OCI-LY7 (cell line): ENCODE measurements at regions not wholly inside any gene's neighbourhood (a gene's known extent, or its start where the extent isn't known, plus 50 kb on each side); places are given as distances from the start of the nearest gene placed in this dataset.

Experiments
- BruUV-seq: library from RNA; stranded (reverse); fragments of 400-500 nt; replicated peaks from 2 replicates; lab custom pipeline; 2021; lab: Mats Ljungman, UMichigan
- CTCF ChIA-PET: fragments of 300-600 bp; sonication (Branson Sonifier 250); formaldehyde crosslinking; loops from one replicate; lab custom pipeline; 2022; ENCODE audit warnings: antibody characterized with exemption; ENCODE audit not compliant: unreplicated experiment; lab: Charles Lee
- POLR2A ChIA-PET: fragments of 300-600 bp; sonication (Branson Sonifier 250); formaldehyde crosslinking; loops from one replicate; lab custom pipeline; 2022; ENCODE audit warnings: antibody characterized with exemption; lab: Charles Lee
- DNase-seq: peaks from one replicate; pipeline ENCODE4 v3.0.0-alpha.2; 2015; ENCODE audit warnings: low spot score
- H2AFZ ChIP-seq: fragments of 200-600 bp; sonication (generic), shearing (Covaris generic); 2 replicates; pipeline ENCODE4 v1.6.1; 2014; ENCODE audit warnings: mild to moderate bottlenecking, antibody characterized with exemption, low read length, moderate library complexity
- H3K27ac ChIP-seq: fragments of 200-600 bp; sonication (generic); 2 replicates; pipeline ENCODE4 v1.5.1; 2014; ENCODE audit warnings: mixed run types, low read depth, mild to moderate bottlenecking, moderate library complexity, low read length, inconsistent platforms; ENCODE audit not compliant: poor library complexity, severe bottlenecking
- H3K36me3 ChIP-seq: fragments of 200-600 bp; sonication (generic); 2 replicates; pipeline ENCODE4 v1.6.1; 2014; ENCODE audit warnings: mild to moderate bottlenecking, antibody characterized with exemption, low read length, moderate library complexity, mixed read lengths; ENCODE audit not compliant: insufficient read depth
- H3K4me1 ChIP-seq: fragments of 200-600 bp; sonication (generic); 2 replicates; pipeline ENCODE4 v1.5.1; 2014; ENCODE audit warnings: mild to moderate bottlenecking, low read length; ENCODE audit not compliant: insufficient read depth, poor library complexity, severe bottlenecking
- H3K4me2 ChIP-seq: fragments of 200-600 bp; sonication (generic); 2 replicates; pipeline ENCODE4 v1.6.1; 2014; ENCODE audit warnings: mild to moderate bottlenecking, low read length
- H3K4me3 ChIP-seq: fragments of 200-600 bp; sonication (generic); 2 replicates; pipeline ENCODE4 v1.5.1; 2014; ENCODE audit warnings: mild to moderate bottlenecking, low read depth, low read length; ENCODE audit not compliant: poor library complexity, severe bottlenecking
- H3K79me2 ChIP-seq: fragments of 200-600 bp; sonication (generic); 2 replicates; pipeline ENCODE4 v1.6.1; 2016; ENCODE audit warnings: low read depth, mild to moderate bottlenecking, low read length, moderate library complexity, mixed read lengths; ENCODE audit not compliant: insufficient read depth
- H3K9me2 ChIP-seq: fragments of 200-600 bp; sonication (generic); 2 replicates; pipeline ENCODE4 v1.6.1; 2016; ENCODE audit warnings: mild to moderate bottlenecking, low read length, mixed read lengths; ENCODE audit not compliant: insufficient read depth
- H3K9me3 ChIP-seq: fragments of 200-600 bp; sonication (generic); 2 replicates; pipeline ENCODE4 v1.6.1; 2014; ENCODE audit warnings: mild to moderate bottlenecking, mixed run types, low read length, mixed read lengths
- H4K20me1 ChIP-seq: fragments of 200-600 bp; sonication (generic); 2 replicates; pipeline ENCODE4 v1.6.1; 2014; ENCODE audit warnings: mild to moderate bottlenecking, antibody characterized with exemption, low read length, moderate library complexity, mixed read lengths; ENCODE audit not compliant: insufficient read depth
- EZH2phosphoT487 ChIP-seq: fragments of 200-600 bp; sonication (generic); IDR thresholded peaks from 2 replicates; pipeline ENCODE4 v1.6.1; 2018; ENCODE audit warnings: low read depth, borderline replicate concordance, mild to moderate bottlenecking, mixed run types, antibody characterized with exemption, low read length, moderate library complexity, mixed read lengths
- intact Hi-C: fragments of 100-400 bp; cut with micrococcal nuclease; formaldehyde crosslinking; loops from one replicate; pipeline ENCODE4 v1.10.0; 2022; ENCODE audit not compliant: unreplicated experiment
- TF ChIP-seq, protein P1 (sequence below): fragments of 200-600 bp; sonication (generic); conservative IDR thresholded peaks from 2 replicates; pipeline ENCODE4 v1.5.1; 2014; ENCODE audit warnings: mild to moderate bottlenecking, antibody characterized with exemption, low read length, moderate library complexity, mixed read lengths

DNA sequence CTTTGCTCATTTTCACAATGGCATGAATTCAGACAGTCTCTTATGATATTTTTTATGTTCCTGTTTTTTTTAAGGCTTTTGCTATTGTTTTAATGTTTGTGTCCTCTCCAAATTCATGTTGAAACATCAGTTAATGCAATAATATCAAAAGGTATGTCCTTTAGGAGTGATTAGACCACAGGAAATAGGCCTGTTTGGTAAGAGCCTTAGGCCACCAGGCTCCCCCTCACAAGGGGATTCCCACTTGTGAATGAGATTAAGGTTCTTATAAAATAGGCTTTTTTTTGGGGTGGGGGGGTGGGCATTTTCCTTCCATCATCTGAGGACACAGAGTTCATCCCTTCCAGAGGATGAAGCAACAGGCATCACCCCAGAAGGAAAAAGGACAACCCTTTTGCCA, 2074.2 kb upstream of the C9orf72 start:
- intact Hi-C loops, result no loop called here

DNA sequence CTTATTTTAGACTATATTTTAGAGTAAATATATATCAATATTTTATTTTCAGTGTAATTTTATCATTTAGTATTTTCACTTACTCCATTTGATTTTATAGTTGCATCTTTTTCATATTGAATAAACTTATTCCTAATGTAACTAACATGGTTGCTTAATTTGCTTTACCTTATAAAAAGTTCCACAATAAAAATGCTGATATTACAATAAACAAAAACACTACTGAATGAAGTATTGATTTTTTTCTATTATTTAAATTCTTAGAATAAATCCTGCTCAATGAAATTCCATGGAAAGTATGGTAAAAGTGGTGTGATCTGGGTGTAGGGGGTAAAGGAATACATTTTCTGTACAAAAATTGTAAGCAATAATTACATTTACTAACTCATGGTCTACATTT, 2074.9 kb upstream of the C9orf72 start:
- ChIA-PET CTCF (no interaction called here), POLR2A (no interaction called here)
- intact Hi-C loops, result no loop called here
- H3K79me2 ChIP-seq, result no peaks in the 10 kb centered on the region
- TF ChIP-seq, protein P1, sequence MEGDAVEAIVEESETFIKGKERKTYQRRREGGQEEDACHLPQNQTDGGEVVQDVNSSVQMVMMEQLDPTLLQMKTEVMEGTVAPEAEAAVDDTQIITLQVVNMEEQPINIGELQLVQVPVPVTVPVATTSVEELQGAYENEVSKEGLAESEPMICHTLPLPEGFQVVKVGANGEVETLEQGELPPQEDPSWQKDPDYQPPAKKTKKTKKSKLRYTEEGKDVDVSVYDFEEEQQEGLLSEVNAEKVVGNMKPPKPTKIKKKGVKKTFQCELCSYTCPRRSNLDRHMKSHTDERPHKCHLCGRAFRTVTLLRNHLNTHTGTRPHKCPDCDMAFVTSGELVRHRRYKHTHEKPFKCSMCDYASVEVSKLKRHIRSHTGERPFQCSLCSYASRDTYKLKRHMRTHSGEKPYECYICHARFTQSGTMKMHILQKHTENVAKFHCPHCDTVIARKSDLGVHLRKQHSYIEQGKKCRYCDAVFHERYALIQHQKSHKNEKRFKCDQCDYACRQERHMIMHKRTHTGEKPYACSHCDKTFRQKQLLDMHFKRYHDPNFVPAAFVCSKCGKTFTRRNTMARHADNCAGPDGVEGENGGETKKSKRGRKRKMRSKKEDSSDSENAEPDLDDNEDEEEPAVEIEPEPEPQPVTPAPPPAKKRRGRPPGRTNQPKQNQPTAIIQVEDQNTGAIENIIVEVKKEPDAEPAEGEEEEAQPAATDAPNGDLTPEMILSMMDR, result no peak
- TF ChIP-seq EZH2phosphoT487, result no peak
- H3K4me2 ChIP-seq, result no peak overlapping the region
- no peaks in the 10 kb centered on the region for H3K4me1 ChIP-seq
- no peak for DNase-seq
- no peak overlapping the region for H3K4me3 ChIP-seq
- H3K9me3 ChIP-seq, result no peaks in the 10 kb centered on the region
- H4K20me1 ChIP-seq, result no peaks in the 10 kb centered on the region
- H3K27ac ChIP-seq, result no peak overlapping the region
- H2AFZ ChIP-seq, result no peak overlapping the region
- H3K36me3 ChIP-seq, result no peaks in the 10 kb centered on the region
- no TSS peak for BruUV-seq
- no peaks in the 10 kb centered on the region for H3K9me2 ChIP-seq

More for the DNA sequence above, 2074.2 kb upstream of the C9orf72 start:
- CTCF ChIA-PET, result no interaction called here
- H3K36me3 ChIP-seq, result no peaks in the 10 kb centered on the region
- no peak overlapping the region for H3K27ac ChIP-seq
- no peak for DNase-seq
- no peaks in the 10 kb centered on the region for H3K4me1 ChIP-seq
- BruUV-seq, result no TSS peak
- TF ChIP-seq, protein P1, result no peak
- TF ChIP-seq EZH2phosphoT487, result no peak
- no peak overlapping the region for H3K4me2 ChIP-seq
- no peak overlapping the region for H2AFZ ChIP-seq
- H3K79me2 ChIP-seq, result no peaks in the 10 kb centered on the region
- H3K4me3 ChIP-seq, result no peak overlapping the region
- no peaks in the 10 kb centered on the region for H3K9me2 ChIP-seq
- POLR2A ChIA-PET, result no interaction called here
- H4K20me1 ChIP-seq, result no peaks in the 10 kb centered on the region
- no peaks in the 10 kb centered on the region for H3K9me3 ChIP-seq

DNA sequence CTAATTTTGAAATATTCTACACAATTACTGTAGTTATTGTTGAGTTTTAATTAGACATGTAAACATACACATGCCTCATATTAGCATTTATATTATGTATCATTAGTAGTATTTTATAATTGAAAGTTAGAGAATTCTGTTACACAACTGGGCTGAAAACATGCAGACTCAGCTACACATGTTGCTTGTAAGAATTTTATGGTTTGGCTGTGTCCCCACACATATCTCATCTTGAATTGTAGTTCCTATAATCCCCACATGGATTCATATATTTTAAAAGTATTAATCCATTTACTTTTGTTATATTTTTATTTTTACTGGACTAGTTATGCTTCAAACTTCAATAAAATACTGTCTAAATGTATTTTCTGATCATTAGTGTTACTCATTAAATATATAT, 2075.3 kb upstream of the C9orf72 start:
- Histone ChIP-seq H3K4me2 (no peak overlapping the region), H3K4me1 (no peaks in the 10 kb centered on the region), H3K36me3 (no peaks in the 10 kb centered on the region), H3K9me2 (no peaks in the 10 kb centered on the region; the same call in 1 of the 2 replicates), H4K20me1 (no peaks in the 10 kb centered on the region), H3K27ac (no peak overlapping the region), H3K79me2 (no peaks in the 10 kb centered on the region), H3K9me3 (no peaks in the 10 kb centered on the region), H3K4me3 (no peak overlapping the region), H2AFZ (no peak overlapping the region)
- POLR2A ChIA-PET, result no interaction called here
- TF ChIP-seq, protein P1, result no peak
- no peak for TF ChIP-seq EZH2phosphoT487
- intact Hi-C loops, result no loop called here
- no TSS peak for BruUV-seq
- DNase-seq, result no peak
- CTCF ChIA-PET, result no interaction called here
